ENCODE measurements at regions not wholly inside any gene's neighbourhood (a gene's known extent, or its start where the extent isn't known, plus 50 kb on each side); places are given as distances from the start of the nearest gene placed in this dataset.

DNA sequence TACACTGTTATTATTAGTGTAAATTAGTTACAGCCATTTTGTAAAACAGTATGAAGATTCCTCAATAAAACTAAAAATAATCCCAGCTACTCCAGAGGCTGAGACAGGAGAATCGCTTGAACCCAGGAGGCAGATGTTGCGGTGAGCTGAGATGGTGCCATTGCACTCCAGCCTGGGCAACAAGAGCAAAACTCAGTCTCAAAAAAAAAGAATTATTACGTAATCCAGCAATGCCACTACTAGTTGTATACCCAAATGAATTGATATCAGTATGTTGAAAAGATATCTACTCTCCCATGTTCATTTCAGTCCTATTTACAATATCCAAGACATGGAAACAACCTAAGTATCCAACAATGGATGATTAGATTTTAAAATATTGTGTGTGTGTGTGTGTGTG lies 313.6 kb downstream of the EPHA4 start:
- TF ChIP-seq EZH2 (IDR thresholded peaks at IDR 0.05; ENCODE audit: insufficient read depth, poor library complexity, severe bottlenecking), result no peak
- no peak for TF ChIP-seq EZH2phosphoT487 (IDR thresholded peaks at IDR 0.05; ENCODE audit: insufficient read depth, low read depth)
- no peaks in the 10 kb centered on the region for H4K20me1 ChIP-seq (ENCODE audit: insufficient read depth)
- no peaks in the 10 kb centered on the region for H3K4me1 ChIP-seq (ENCODE audit: insufficient read depth)
- no peaks in the 10 kb centered on the region for H3F3A ChIP-seq (ENCODE audit: insufficient read depth)
- H2AFZ ChIP-seq, result no peak overlapping the region
- H3K27me3 ChIP-seq (replicated peaks; ENCODE audit: insufficient read depth), result no peaks in the 10 kb centered on the region
- no peaks in the 10 kb centered on the region for H3K9me3 ChIP-seq (ENCODE audit: low read depth)
- no peak overlapping the region for H3K4me2 ChIP-seq (ENCODE audit: unreplicated experiment)
- 80 to 89% methylated on average over 3 of the region's 3 CpGs for WGBS, 2 experiments (ENCODE audit: low coverage in 1 of 2, low lambda C conversion rate in 2 of 2, missing lambda C conversion rate in 2 of 2)
- no peak for DNase-seq
- no peaks in the 10 kb centered on the region for H3K9me2 ChIP-seq (ENCODE audit: insufficient read depth)
- in situ Hi-C loops (cut with MboI), result no loop called here
- H3K9ac ChIP-seq, result no peak overlapping the region
- no peak overlapping the region for H3K27ac ChIP-seq
- no peaks in the 10 kb centered on the region for H3K36me3 ChIP-seq (ENCODE audit: low read depth)
- no peaks in the 10 kb centered on the region for H3K79me2 ChIP-seq (ENCODE audit: insufficient read depth)
- no peak overlapping the region for H3K4me3 ChIP-seq

DNA sequence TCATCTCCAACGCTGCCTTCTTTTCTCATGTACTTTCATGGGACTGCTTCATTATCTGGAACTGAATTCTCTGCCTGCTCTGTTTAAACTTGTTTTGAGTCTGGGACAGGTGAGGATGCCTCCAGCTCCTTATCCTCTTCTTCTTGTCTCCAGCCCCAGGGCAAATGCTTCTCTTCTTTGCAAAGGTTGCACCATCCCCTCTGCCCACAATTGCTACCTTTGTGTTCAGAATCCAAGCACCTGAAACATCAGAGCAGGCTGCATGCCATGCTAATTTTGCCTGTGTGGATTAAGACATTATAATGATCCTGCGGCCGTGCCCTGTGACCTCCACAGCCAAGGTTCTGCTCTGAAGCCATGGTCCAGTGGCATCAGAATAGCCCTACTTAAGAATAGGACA lies 309.5 kb downstream of the EPHA4 start:
- H3K27ac ChIP-seq, result no peak overlapping the region
- no peak overlapping the region for H3K4me3 ChIP-seq
- in situ Hi-C loops (cut with MboI), result no loop called here
- no peaks in the 10 kb centered on the region for H3K4me1 ChIP-seq (ENCODE audit: insufficient read depth)
- H3K9ac ChIP-seq, result no peak overlapping the region
- H3K27me3 ChIP-seq (replicated peaks; ENCODE audit: insufficient read depth), result no peaks in the 10 kb centered on the region
- no peaks in the 10 kb centered on the region for H3K9me3 ChIP-seq (ENCODE audit: low read depth)
- H3K4me2 ChIP-seq (ENCODE audit: unreplicated experiment), result no peak overlapping the region
- no peak for DNase-seq
- H3K36me3 ChIP-seq (ENCODE audit: low read depth), result no peaks in the 10 kb centered on the region
- WGBS, 2 experiments (ENCODE audit: low coverage in 1 of 2, low lambda C conversion rate in 2 of 2, missing lambda C conversion rate in 2 of 2), result 81 to 88% methylated on average over 3 of the region's 3 CpGs
- no peaks in the 10 kb centered on the region for H3K9me2 ChIP-seq (ENCODE audit: insufficient read depth)
- H3F3A ChIP-seq (ENCODE audit: insufficient read depth), result no peaks in the 10 kb centered on the region
- H4K20me1 ChIP-seq (ENCODE audit: insufficient read depth), result no peaks in the 10 kb centered on the region
- H2AFZ ChIP-seq, result no peak overlapping the region
- no peaks in the 10 kb centered on the region for H3K79me2 ChIP-seq (ENCODE audit: insufficient read depth)
- TF ChIP-seq EZH2phosphoT487 (IDR thresholded peaks at IDR 0.05; ENCODE audit: insufficient read depth, low read depth), result no peak
- TF ChIP-seq EZH2 (IDR thresholded peaks at IDR 0.05; ENCODE audit: insufficient read depth, poor library complexity, severe bottlenecking), result no peak

DNA sequence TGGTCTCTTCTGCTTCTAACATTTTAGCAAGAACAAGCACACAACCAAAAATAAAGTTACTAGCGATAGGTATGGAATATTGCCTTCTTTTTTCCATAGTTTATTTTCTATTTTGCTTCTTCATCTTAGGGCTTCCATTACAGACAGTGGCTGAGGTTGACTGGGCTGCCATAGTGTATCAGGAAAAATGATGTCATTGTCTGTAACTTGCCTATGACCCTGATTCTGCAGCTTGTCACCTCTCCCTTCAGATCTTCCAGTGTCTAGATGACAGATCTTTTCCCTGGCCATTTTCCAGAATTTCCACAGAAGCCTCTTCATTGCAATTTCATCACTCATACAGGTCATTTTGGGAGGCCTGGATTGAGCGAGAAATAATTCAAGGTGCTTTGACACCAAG lies 308.5 kb downstream of the EPHA4 start:
- in situ Hi-C loops (cut with MboI), result no loop called here
- Histone ChIP-seq H3K4me1 (ENCODE audit: insufficient read depth) (no peaks in the 10 kb centered on the region), H2AFZ (no peak overlapping the region), H3K36me3 (ENCODE audit: low read depth) (no peaks in the 10 kb centered on the region), H3K4me3 (no peak overlapping the region), H3K9me3 (ENCODE audit: low read depth) (no peaks in the 10 kb centered on the region), H4K20me1 (ENCODE audit: insufficient read depth) (no peaks in the 10 kb centered on the region), H3K79me2 (ENCODE audit: insufficient read depth) (no peaks in the 10 kb centered on the region), H3F3A (ENCODE audit: insufficient read depth) (no peaks in the 10 kb centered on the region), H3K27me3 (replicated peaks; ENCODE audit: insufficient read depth) (no peaks in the 10 kb centered on the region), H3K27ac (no peak overlapping the region), H3K9ac (no peak overlapping the region), H3K9me2 (ENCODE audit: insufficient read depth) (no peaks in the 10 kb centered on the region), H3K4me2 (ENCODE audit: unreplicated experiment) (no peak overlapping the region)
- WGBS, 2 experiments (ENCODE audit: low coverage in 1 of 2, low lambda C conversion rate in 2 of 2, missing lambda C conversion rate in 2 of 2), result 84 to 85% methylated on average over 2 of the region's 2 CpGs
- no peak for TF ChIP-seq EZH2 (IDR thresholded peaks at IDR 0.05; ENCODE audit: insufficient read depth, poor library complexity, severe bottlenecking)
- TF ChIP-seq EZH2phosphoT487 (IDR thresholded peaks at IDR 0.05; ENCODE audit: insufficient read depth, low read depth), result no peak
- no peak for DNase-seq

DNA sequence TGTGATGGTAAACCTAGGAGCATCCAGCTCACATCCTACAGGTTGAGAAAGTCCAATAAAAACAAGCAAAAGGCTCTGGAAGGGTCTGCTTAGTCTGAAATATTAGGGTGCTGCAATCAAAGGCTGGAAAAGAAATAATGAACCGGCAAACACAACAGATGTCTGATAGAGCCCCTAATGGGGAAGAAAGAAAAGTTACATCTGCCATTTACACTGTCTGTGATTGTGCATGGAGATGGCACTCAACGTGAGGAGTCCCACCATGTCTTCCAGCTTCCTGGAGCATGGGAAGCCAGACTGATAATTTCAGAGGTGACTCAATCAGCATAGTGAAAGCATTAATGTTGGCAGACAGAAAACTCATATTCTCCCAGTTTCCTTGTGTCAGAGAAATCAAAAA lies 307.8 kb downstream of the EPHA4 start:
- in situ Hi-C loops (cut with MboI), result no loop called here
- Histone ChIP-seq H4K20me1 (ENCODE audit: insufficient read depth) (no peaks in the 10 kb centered on the region), H3K9me3 (ENCODE audit: low read depth) (no peaks in the 10 kb centered on the region), H3K4me3 (no peak overlapping the region), H3F3A (ENCODE audit: insufficient read depth) (no peaks in the 10 kb centered on the region), H3K27ac (no peak overlapping the region), H3K27me3 (replicated peaks; ENCODE audit: insufficient read depth) (no peaks in the 10 kb centered on the region), H3K4me1 (ENCODE audit: insufficient read depth) (no peaks in the 10 kb centered on the region), H2AFZ (no peak overlapping the region), H3K9ac (no peak overlapping the region), H3K4me2 (ENCODE audit: unreplicated experiment) (no peak overlapping the region), H3K36me3 (ENCODE audit: low read depth) (no peaks in the 10 kb centered on the region), H3K9me2 (ENCODE audit: insufficient read depth) (no peaks in the 10 kb centered on the region), H3K79me2 (ENCODE audit: insufficient read depth) (no peaks in the 10 kb centered on the region)
- 15 to 18% methylated on average over 2 of the region's 2 CpGs for WGBS, 2 experiments (ENCODE audit: low coverage in 1 of 2, low lambda C conversion rate in 2 of 2, missing lambda C conversion rate in 2 of 2)
- no peak for TF ChIP-seq EZH2phosphoT487 (IDR thresholded peaks at IDR 0.05; ENCODE audit: insufficient read depth, low read depth)
- no peak for TF ChIP-seq EZH2 (IDR thresholded peaks at IDR 0.05; ENCODE audit: insufficient read depth, poor library complexity, severe bottlenecking)
- no peak for DNase-seq

GRCh38 chr2:221267773-221268425 lies 304.2 kb downstream of the EPHA4 start:
- Histone ChIP-seq H3K36me3 (ENCODE audit: low read depth) (no peaks in the 10 kb centered on the region), H2AFZ (no peak overlapping the region), H3K4me3 (no peak overlapping the region), H3K27ac (no peak overlapping the region), H3K27me3 (replicated peaks; ENCODE audit: insufficient read depth) (no peaks in the 10 kb centered on the region), H3K79me2 (ENCODE audit: insufficient read depth) (no peaks in the 10 kb centered on the region), H3K9me2 (ENCODE audit: insufficient read depth) (no peaks in the 10 kb centered on the region), H3K9me3 (ENCODE audit: low read depth) (no peaks in the 10 kb centered on the region), H4K20me1 (ENCODE audit: insufficient read depth) (no peaks in the 10 kb centered on the region), H3K4me2 (ENCODE audit: unreplicated experiment) (no peak overlapping the region), H3K4me1 (ENCODE audit: insufficient read depth) (no peaks in the 10 kb centered on the region), H3K9ac (no peak overlapping the region), H3F3A (ENCODE audit: insufficient read depth) (no peaks in the 10 kb centered on the region)
- no peak for DNase-seq
- TF ChIP-seq EZH2phosphoT487 (IDR thresholded peaks at IDR 0.05; ENCODE audit: insufficient read depth, low read depth), result no peak
- no peak for TF ChIP-seq EZH2 (IDR thresholded peaks at IDR 0.05; ENCODE audit: insufficient read depth, poor library complexity, severe bottlenecking)
- WGBS, 2 experiments (ENCODE audit: low coverage in 1 of 2, low lambda C conversion rate in 2 of 2, missing lambda C conversion rate in 2 of 2), result 42 to 54% methylated on average over 6 of the region's 6 CpGs
- in situ Hi-C loops (cut with MboI), result no loop called here
